Liver (tissue), 3 donors: ENCODE measurements at regions not wholly inside any gene's neighbourhood (a gene's known extent, or its start where the extent isn't known, plus 50 kb on each side); places are given as distances from the start of the nearest gene placed in this dataset.

Experiments used
- CTCF ChIP-seq: fragments of 150-350 bp; IDR thresholded peaks from 2 replicates; pipeline ENCODE4 v1.5.1; 2017; ENCODE audit warnings: improper control_type of control experiment, low read depth, low read length; ENCODE audit not compliant: missing input control
- EGR1 ChIP-seq, 2 donors: IDR thresholded peaks; 2 replicates each; pipeline ENCODE4 v1.6.1; 2016 to 2018; ENCODE audit warnings: antibody characterized with exemption in 2 of 2, low read depth in 2 of 2
- JUND ChIP-seq, 2 donors: IDR thresholded peaks; 2 replicates each; pipeline ENCODE4 v1.6.1; 2016; ENCODE audit warnings: antibody characterized with exemption in 2 of 2
- NR2F2 ChIP-seq: IDR thresholded peaks from 2 replicates; pipeline ENCODE4 v1.6.1; 2016; ENCODE audit warnings: antibody characterized with exemption
- RAD21 ChIP-seq, 2 donors: IDR thresholded peaks; 2 replicates each; pipeline ENCODE4 v1.6.1; 2016; ENCODE audit warnings: antibody characterized with exemption in 2 of 2, mild to moderate bottlenecking in 2 of 2
- TAF1 ChIP-seq: conservative IDR thresholded peaks from 2 replicates; pipeline ENCODE4 v1.6.1; 2016; ENCODE audit warnings: antibody characterized with exemption, mild to moderate bottlenecking
- YY1 ChIP-seq: IDR thresholded peaks from 2 replicates; pipeline ENCODE4 v1.6.1; 2016; ENCODE audit warnings: antibody characterized with exemption, mild to moderate bottlenecking
- TF ChIP-seq, protein P1 (sequence below): IDR thresholded peaks from 2 replicates; pipeline ENCODE4 v1.6.1; 2016; ENCODE audit warnings: antibody characterized with exemption, mild to moderate bottlenecking
- donor health status: healthy.
- donor health status: healthy.

- no peak for TF ChIP-seq CTCF
- no peak for TF ChIP-seq TAF1
- no peak for TF ChIP-seq YY1
- no peak for TF ChIP-seq JUND (IDR thresholded peaks at IDR 0.05)
- TF ChIP-seq NR2F2: no peak
- TF ChIP-seq EGR1 (IDR thresholded peaks at IDR 0.05; ENCODE audit: low read depth in 2 of 2): no peak
- TF ChIP-seq RAD21 (IDR thresholded peaks at IDR 0.05): peak in 1 of 2 donors; percentile 13
- TF ChIP-seq, protein P1, sequence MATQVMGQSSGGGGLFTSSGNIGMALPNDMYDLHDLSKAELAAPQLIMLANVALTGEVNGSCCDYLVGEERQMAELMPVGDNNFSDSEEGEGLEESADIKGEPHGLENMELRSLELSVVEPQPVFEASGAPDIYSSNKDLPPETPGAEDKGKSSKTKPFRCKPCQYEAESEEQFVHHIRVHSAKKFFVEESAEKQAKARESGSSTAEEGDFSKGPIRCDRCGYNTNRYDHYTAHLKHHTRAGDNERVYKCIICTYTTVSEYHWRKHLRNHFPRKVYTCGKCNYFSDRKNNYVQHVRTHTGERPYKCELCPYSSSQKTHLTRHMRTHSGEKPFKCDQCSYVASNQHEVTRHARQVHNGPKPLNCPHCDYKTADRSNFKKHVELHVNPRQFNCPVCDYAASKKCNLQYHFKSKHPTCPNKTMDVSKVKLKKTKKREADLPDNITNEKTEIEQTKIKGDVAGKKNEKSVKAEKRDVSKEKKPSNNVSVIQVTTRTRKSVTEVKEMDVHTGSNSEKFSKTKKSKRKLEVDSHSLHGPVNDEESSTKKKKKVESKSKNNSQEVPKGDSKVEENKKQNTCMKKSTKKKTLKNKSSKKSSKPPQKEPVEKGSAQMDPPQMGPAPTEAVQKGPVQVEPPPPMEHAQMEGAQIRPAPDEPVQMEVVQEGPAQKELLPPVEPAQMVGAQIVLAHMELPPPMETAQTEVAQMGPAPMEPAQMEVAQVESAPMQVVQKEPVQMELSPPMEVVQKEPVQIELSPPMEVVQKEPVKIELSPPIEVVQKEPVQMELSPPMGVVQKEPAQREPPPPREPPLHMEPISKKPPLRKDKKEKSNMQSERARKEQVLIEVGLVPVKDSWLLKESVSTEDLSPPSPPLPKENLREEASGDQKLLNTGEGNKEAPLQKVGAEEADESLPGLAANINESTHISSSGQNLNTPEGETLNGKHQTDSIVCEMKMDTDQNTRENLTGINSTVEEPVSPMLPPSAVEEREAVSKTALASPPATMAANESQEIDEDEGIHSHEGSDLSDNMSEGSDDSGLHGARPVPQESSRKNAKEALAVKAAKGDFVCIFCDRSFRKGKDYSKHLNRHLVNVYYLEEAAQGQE: no peak
Measured at GRCh38 chr1:182246783-182247182, 144.8 kb downstream of the GLUL start.
